ENCODE measurements at regions not wholly inside any gene's neighbourhood (a gene's known extent, or its start where the extent isn't known, plus 50 kb on each side); places are given as distances from the start of the nearest gene placed in this dataset.

DNA sequence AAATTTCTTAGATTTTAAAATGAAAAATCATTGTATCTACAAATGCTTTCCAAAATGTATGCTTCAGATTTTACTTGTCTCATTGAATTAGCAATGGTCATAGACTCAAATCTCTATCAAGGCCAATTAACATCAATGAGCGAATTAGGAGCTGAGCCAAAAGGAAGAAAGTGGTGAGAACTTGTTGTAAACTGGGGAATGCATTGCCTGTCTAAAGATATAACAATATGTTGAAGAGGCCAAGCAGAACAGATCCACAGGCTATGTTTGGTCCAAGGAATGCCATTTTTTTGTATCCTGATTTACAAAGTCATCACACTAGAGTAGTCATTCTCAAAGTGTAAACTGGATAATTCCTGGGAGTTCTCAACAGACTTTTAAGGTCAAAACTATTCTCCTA lies 370.7 kb downstream of the GJA1 start:
- H3K36me3 ChIP-seq (ENCODE audit: control insufficient read depth in 3 of 3, insufficient read depth in 2 of 3, low read depth in 1 of 3, low read length in 3 of 3), result no peaks in the 10 kb centered on the region
- no peak for FAIRE-seq
- H3K4me1 ChIP-seq (ENCODE audit: control insufficient read depth in 3 of 3, insufficient read depth in 2 of 3, low read depth in 1 of 3, low read length in 2 of 3), result no peaks in the 10 kb centered on the region
- no peaks in the 10 kb centered on the region for H3K27me3 ChIP-seq (ENCODE audit: control insufficient read depth in 3 of 3, insufficient read depth in 3 of 3, low read length in 3 of 3)
- DNase-seq, result no peak
- peaks cover 0 to 12% of the 10 kb centered on the region in 2 donors for H3K9me3 ChIP-seq (ENCODE audit: control insufficient read depth in 2 of 2, insufficient read depth in 1 of 2, low read depth in 1 of 2, low read length in 1 of 2)
- WGBS, 3 donors, result 84 to 94% (median 85%) methylated on average over 1 of the region's 1 CpG
- H3K27ac ChIP-seq (ENCODE audit: low read depth in 1 of 3, low read length in 2 of 3), result no peak overlapping the region
- H3K4me3 ChIP-seq (ENCODE audit: low read depth in 1 of 3, low read length in 3 of 3), result no peak overlapping the region

GRCh38 chr6:121809211-121809610 lies 373.8 kb downstream of the GJA1 start:
- H3K4me1 ChIP-seq (ENCODE audit: control insufficient read depth in 3 of 3, insufficient read depth in 2 of 3, low read depth in 1 of 3, low read length in 2 of 3), result no peaks in the 10 kb centered on the region
- H3K27me3 ChIP-seq (ENCODE audit: control insufficient read depth in 3 of 3, insufficient read depth in 3 of 3, low read length in 3 of 3), result no peaks in the 10 kb centered on the region
- no peaks in the 10 kb centered on the region for H3K9me3 ChIP-seq (ENCODE audit: control insufficient read depth in 2 of 2, insufficient read depth in 1 of 2, low read depth in 1 of 2, low read length in 1 of 2)
- 86 to 93% (median 89%) methylated on average over 3 of the region's 3 CpGs for WGBS, 3 donors
- no peak overlapping the region for H3K27ac ChIP-seq (ENCODE audit: low read depth in 1 of 3, low read length in 2 of 3)
- H3K36me3 ChIP-seq (ENCODE audit: control insufficient read depth in 3 of 3, insufficient read depth in 2 of 3, low read depth in 1 of 3, low read length in 3 of 3), result no peaks in the 10 kb centered on the region
- H3K4me3 ChIP-seq (ENCODE audit: low read depth in 1 of 3, low read length in 3 of 3), result no peak overlapping the region
- FAIRE-seq (no peak), DNase-seq (no peak)

- Histone ChIP-seq H3K27me3 (ENCODE audit: control insufficient read depth in 3 of 3, insufficient read depth in 3 of 3, low read length in 3 of 3) (no peaks in the 10 kb centered on the region), H3K4me3 (ENCODE audit: low read depth in 1 of 3, low read length in 3 of 3) (no peak overlapping the region), H3K36me3 (ENCODE audit: control insufficient read depth in 3 of 3, insufficient read depth in 2 of 3, low read depth in 1 of 3, low read length in 3 of 3) (no peaks in the 10 kb centered on the region), H3K27ac (ENCODE audit: low read depth in 1 of 3, low read length in 2 of 3) (no peak overlapping the region), H3K9me3 (ENCODE audit: control insufficient read depth in 2 of 2, insufficient read depth in 1 of 2, low read depth in 1 of 2, low read length in 1 of 2) (no peaks in the 10 kb centered on the region), H3K4me1 (ENCODE audit: control insufficient read depth in 3 of 3, insufficient read depth in 2 of 3, low read depth in 1 of 3, low read length in 2 of 3) (no peaks in the 10 kb centered on the region)
- DNase-seq (no peak), FAIRE-seq (no peak)
- WGBS, 3 donors, result 84 to 86% (median 85%) methylated on average over 7 of the region's 7 CpGs
These were observed 374.9 kb downstream of the GJA1 start for GRCh38 chr6:121810158-121811032.

DNA sequence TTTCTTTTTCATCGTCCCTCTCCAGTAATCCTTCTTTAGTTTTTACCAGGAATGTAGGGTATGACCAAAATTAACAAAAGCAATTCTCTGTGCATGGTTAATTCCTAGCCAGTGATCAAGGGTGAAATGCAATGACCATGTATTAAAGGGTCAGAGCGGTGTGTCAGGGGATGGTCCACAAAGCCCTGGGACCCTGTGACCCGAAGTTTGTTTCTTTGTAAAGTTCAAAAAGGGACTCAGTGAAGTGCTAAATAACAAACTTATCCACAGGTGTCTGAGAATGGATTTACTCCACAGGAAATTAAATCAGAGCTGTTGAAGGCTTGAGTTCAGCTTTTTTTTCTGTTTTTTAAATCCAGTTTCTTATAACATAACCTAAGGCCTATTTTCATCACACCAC lies 375.7 kb downstream of the GJA1 start:
- WGBS, 3 donors, result 75 to 90% (median 83%) methylated on average over 3 of the region's 3 CpGs
- FAIRE-seq, result no peak

DNA sequence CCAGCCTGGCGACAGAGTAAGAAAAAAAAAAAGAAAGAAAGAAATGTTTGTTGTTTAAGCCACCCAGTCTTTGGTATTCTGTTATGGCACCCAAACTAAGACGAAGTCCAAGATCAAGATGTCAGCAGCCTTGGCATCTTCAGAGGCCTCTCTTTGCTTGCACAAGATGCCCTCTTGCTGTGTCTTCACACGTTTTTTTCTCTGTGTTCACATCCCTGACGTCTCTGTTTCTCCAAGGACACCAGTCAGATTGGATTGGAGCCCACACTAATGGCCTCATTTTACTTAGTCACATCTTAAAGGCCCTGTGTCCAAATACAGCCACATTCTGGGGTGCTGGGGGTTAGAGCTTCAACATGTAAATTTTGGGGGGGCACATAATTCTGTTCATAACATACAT lies 380.9 kb downstream of the GJA1 start:
- DNase-seq (no peak), FAIRE-seq (no peak)
- H3K27me3 ChIP-seq (ENCODE audit: control insufficient read depth in 3 of 3, insufficient read depth in 3 of 3, low read length in 3 of 3), result no peaks in the 10 kb centered on the region
- H3K4me3 ChIP-seq (ENCODE audit: low read depth in 1 of 3, low read length in 3 of 3), result no peak overlapping the region
- H3K27ac ChIP-seq (ENCODE audit: low read depth in 1 of 3, low read length in 2 of 3), result no peak overlapping the region
- H3K36me3 ChIP-seq (ENCODE audit: control insufficient read depth in 3 of 3, insufficient read depth in 2 of 3, low read depth in 1 of 3, low read length in 3 of 3), result no peaks in the 10 kb centered on the region
- 56 to 73% (median 64%) methylated on average over 4 of the region's 4 CpGs for WGBS, 3 donors
- H3K9me3 ChIP-seq (ENCODE audit: control insufficient read depth in 2 of 2, insufficient read depth in 1 of 2, low read depth in 1 of 2, low read length in 1 of 2), result peaks cover 2 to 5% of the 10 kb centered on the region in 2 donors
- no peaks in the 10 kb centered on the region for H3K4me1 ChIP-seq (ENCODE audit: control insufficient read depth in 3 of 3, insufficient read depth in 2 of 3, low read depth in 1 of 3, low read length in 2 of 3)

More for the DNA sequence above, 375.7 kb downstream of the GJA1 start:
- no peak overlapping the region for H3K4me3 ChIP-seq (ENCODE audit: low read depth in 1 of 3, low read length in 3 of 3)
- no peaks in the 10 kb centered on the region for H3K27me3 ChIP-seq (ENCODE audit: control insufficient read depth in 3 of 3, insufficient read depth in 3 of 3, low read length in 3 of 3)
- DNase-seq, result no peak
- H3K9me3 ChIP-seq (ENCODE audit: control insufficient read depth in 2 of 2, insufficient read depth in 1 of 2, low read depth in 1 of 2, low read length in 1 of 2), result no peaks in the 10 kb centered on the region
- H3K4me1 ChIP-seq (ENCODE audit: control insufficient read depth in 3 of 3, insufficient read depth in 2 of 3, low read depth in 1 of 3, low read length in 2 of 3), result no peaks in the 10 kb centered on the region
- H3K27ac ChIP-seq (ENCODE audit: low read depth in 1 of 3, low read length in 2 of 3), result no peak overlapping the region
- no peaks in the 10 kb centered on the region for H3K36me3 ChIP-seq (ENCODE audit: control insufficient read depth in 3 of 3, insufficient read depth in 2 of 3, low read depth in 1 of 3, low read length in 3 of 3)

DNA sequence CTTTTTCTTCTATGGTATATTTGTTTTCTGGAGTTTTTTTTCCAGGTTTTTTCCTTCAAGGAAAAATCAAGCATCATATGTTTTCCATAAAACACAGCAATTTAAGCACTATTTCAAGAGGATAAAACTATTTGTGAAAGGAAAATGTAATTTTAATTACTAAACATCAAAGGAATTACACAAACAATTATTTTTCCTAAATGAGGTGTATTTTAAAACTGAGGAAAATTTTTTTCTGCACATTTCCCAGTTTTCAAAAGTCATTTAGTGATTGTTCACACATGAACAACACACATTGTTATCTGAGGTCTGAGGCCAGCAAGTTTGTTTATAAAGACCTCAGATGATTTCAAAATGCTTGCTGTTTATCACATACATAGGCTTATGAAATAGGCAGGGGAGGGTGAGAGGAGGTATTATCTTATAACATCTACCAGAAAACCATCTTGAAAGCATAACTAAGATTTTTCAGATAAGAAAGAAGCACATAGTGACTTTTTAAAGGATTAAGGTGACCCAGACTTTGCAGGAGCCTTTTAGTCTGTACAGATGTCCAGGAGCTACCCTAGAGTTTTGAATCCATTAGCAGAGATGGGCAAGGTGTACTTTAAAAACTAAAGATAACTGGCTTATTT lies 381.6 kb downstream of the GJA1 start:
- Histone ChIP-seq H3K36me3 (ENCODE audit: control insufficient read depth in 3 of 3, insufficient read depth in 2 of 3, low read depth in 1 of 3, low read length in 3 of 3) (no peaks in the 10 kb centered on the region), H3K27me3 (ENCODE audit: control insufficient read depth in 3 of 3, insufficient read depth in 3 of 3, low read length in 3 of 3) (no peaks in the 10 kb centered on the region), H3K4me1 (ENCODE audit: control insufficient read depth in 3 of 3, insufficient read depth in 2 of 3, low read depth in 1 of 3, low read length in 2 of 3) (no peaks in the 10 kb centered on the region), H3K9me3 (ENCODE audit: control insufficient read depth in 2 of 2, insufficient read depth in 1 of 2, low read depth in 1 of 2, low read length in 1 of 2) (peaks cover 2 to 5% of the 10 kb centered on the region in 2 donors), H3K27ac (ENCODE audit: low read depth in 1 of 3, low read length in 2 of 3) (no peak overlapping the region), H3K4me3 (ENCODE audit: low read depth in 1 of 3, low read length in 3 of 3) (no peak overlapping the region)
- FAIRE-seq, result no peak
- DNase-seq, result no peak

DNA sequence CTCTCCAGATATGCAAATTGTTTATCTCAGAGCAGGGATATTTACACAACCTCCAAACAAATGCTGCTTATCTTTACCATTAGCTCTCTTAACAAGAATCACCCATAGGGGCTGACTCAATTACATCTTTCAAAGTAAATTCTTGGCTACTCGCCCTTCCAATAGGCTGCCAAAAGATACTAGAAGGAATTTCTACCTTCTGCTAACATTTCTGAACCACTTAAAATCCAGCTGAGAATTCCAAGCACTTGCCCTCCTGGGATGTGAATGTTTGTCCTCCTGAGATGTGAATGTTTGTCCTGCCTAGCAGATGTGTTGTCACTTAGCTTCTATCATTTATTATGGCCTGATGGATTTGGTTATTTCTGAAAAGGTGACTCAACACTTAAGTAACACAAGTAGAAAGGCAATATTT lies 388.0 kb downstream of the GJA1 start:
- WGBS, 3 donors, result 53 to 71% (median 63%) methylated on average over 1 of the region's 1 CpG
- no peak for FAIRE-seq

DNA sequence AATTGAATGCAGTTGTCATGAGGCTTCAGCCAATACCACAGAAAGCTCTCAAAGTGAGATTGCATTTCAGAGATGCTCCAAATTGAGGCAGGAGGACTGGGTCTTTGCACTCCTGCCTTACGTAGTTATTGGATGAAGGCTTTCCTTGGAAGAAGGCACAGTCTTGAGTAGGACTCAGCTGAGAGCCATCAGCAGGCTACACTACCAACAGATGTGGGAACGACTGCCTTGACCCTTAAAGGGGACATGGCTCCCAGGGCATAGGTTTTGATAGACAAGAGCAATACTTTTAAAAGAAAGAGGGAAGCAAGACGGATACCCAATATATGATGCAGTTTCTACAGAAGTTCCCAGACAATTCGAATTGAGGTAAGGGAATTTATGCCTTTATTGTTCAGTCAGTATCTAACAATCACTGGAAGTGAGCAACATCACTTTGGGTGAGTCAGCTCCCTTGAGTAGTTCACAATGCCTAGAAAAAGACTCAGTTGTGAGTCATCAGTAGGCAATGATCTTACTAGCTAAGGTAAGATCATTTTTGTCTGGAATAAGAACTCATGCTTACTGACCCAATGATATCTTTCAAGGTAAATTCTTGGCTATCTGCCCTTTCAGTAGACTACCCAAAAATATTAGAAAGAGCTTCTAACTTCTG lies 390.8 kb downstream of the GJA1 start:
- no peak overlapping the region for H3K4me3 ChIP-seq (ENCODE audit: low read depth in 1 of 3, low read length in 3 of 3)
- H3K36me3 ChIP-seq (ENCODE audit: control insufficient read depth in 3 of 3, insufficient read depth in 2 of 3, low read depth in 1 of 3, low read length in 3 of 3), result no peaks in the 10 kb centered on the region
- H3K9me3 ChIP-seq (ENCODE audit: control insufficient read depth in 2 of 2, insufficient read depth in 1 of 2, low read depth in 1 of 2, low read length in 1 of 2), result no peaks in the 10 kb centered on the region
- H3K27me3 ChIP-seq (ENCODE audit: control insufficient read depth in 3 of 3, insufficient read depth in 3 of 3, low read length in 3 of 3), result no peaks in the 10 kb centered on the region
- no peak overlapping the region for H3K27ac ChIP-seq (ENCODE audit: low read depth in 1 of 3, low read length in 2 of 3)
- WGBS, 3 donors, result 72 to 79% (median 72%) methylated on average over 4 of the region's 4 CpGs
- FAIRE-seq (no peak), DNase-seq (peak in 1 of 2 donors; percentile 28)
- no peaks in the 10 kb centered on the region for H3K4me1 ChIP-seq (ENCODE audit: control insufficient read depth in 3 of 3, insufficient read depth in 2 of 3, low read depth in 1 of 3, low read length in 2 of 3)

More for the DNA sequence above, 388.0 kb downstream of the GJA1 start:
- no peaks in the 10 kb centered on the region for H3K36me3 ChIP-seq (ENCODE audit: control insufficient read depth in 3 of 3, insufficient read depth in 2 of 3, low read depth in 1 of 3, low read length in 3 of 3)
- no peak for DNase-seq
- no peak overlapping the region for H3K27ac ChIP-seq (ENCODE audit: low read depth in 1 of 3, low read length in 2 of 3)
- H3K27me3 ChIP-seq (ENCODE audit: control insufficient read depth in 3 of 3, insufficient read depth in 3 of 3, low read length in 3 of 3), result no peaks in the 10 kb centered on the region
- peaks cover 2 to 5% of the 10 kb centered on the region in 2 donors for H3K9me3 ChIP-seq (ENCODE audit: control insufficient read depth in 2 of 2, insufficient read depth in 1 of 2, low read depth in 1 of 2, low read length in 1 of 2)
- H3K4me3 ChIP-seq (ENCODE audit: low read depth in 1 of 3, low read length in 3 of 3), result no peak overlapping the region
- no peaks in the 10 kb centered on the region for H3K4me1 ChIP-seq (ENCODE audit: control insufficient read depth in 3 of 3, insufficient read depth in 2 of 3, low read depth in 1 of 3, low read length in 2 of 3)

All from small intestine (tissue), 7 donors.